HAP-1 (cell line): ENCODE measurements at regions not wholly inside any gene's neighbourhood (a gene's known extent, or its start where the extent isn't known, plus 50 kb on each side); places are given as distances from the start of the nearest gene placed in this dataset.
A peak's percentile ranks its signal among the peaks of the same experiment; 100 is the strongest.

Source experiments
- DNase-seq, 2 experiments: peaks; one replicate each; pipeline ENCODE4 v3.0.0-alpha.2; 2016 to 2020; ENCODE audit warnings: low spot score in 2 of 2
- H3K27me3 ChIP-seq: fragments of 250-450 bp; sonication (Bioruptor Pico); 2 replicates; pipeline ENCODE4 v1.5.1; 2020; ENCODE audit warnings: low read depth, mild to moderate bottlenecking, moderate library complexity
- H3K36me3 ChIP-seq: fragments of 250-450 bp; sonication (Bioruptor Pico); replicated peaks from 2 replicates; pipeline ENCODE4 v1.5.1; 2020; ENCODE audit warnings: mild to moderate bottlenecking
- H3K4me1 ChIP-seq: fragments of 250-450 bp; sonication (Bioruptor Pico); 2 replicates; pipeline ENCODE4 v1.5.1; 2020; ENCODE audit warnings: mild to moderate bottlenecking
- H3K4me3 ChIP-seq: fragments of 250-450 bp; sonication (Bioruptor Pico); 2 replicates; pipeline ENCODE4 v1.5.1; 2020; ENCODE audit warnings: mild to moderate bottlenecking, moderate library complexity
- H3K9me3 ChIP-seq: fragments of 250-450 bp; sonication (Bioruptor Pico); 2 replicates; pipeline ENCODE4 v1.5.1; 2020; ENCODE audit warnings: mild to moderate bottlenecking, moderate library complexity
- in situ Hi-C: fragments of 300-500 bp; cut with MboI; formaldehyde crosslinking; loops from 3 replicates; pipeline ENCODE4 v1.14.3; 2020; ENCODE audit warnings: low sequenced_read_pairs, inconsistent platforms, mixed read lengths

GRCh38 chr5:92916036-92916435 is 665.0 kb downstream of the NR2F1-AS1 start:
- Histone ChIP-seq H3K4me1 (no peaks in the 10 kb centered on the region), H3K36me3 (no peaks in the 10 kb centered on the region), H3K27me3 (no peaks in the 10 kb centered on the region), H3K9me3 (no peaks in the 10 kb centered on the region), H3K4me3 (no peak overlapping the region)
- DNase-seq: no peak
- in situ Hi-C loops: no loop called here

- no peaks in the 10 kb centered on the region for H3K9me3 ChIP-seq
- no peak overlapping the region for H3K4me3 ChIP-seq
- no peaks in the 10 kb centered on the region for H3K27me3 ChIP-seq
- no peaks in the 10 kb centered on the region for H3K4me1 ChIP-seq
- no peak for DNase-seq
- H3K36me3 ChIP-seq: no peaks in the 10 kb centered on the region
- in situ Hi-C loops: no loop called here
Measured at GRCh38 chr5:92912283-92912682, 668.7 kb downstream of the NR2F1-AS1 start.

GRCh38 chr5:92911851-92912250 is 669.2 kb downstream of the NR2F1-AS1 start:
- in situ Hi-C loops: no loop called here
- Histone ChIP-seq H3K4me3 (no peak overlapping the region), H3K27me3 (no peaks in the 10 kb centered on the region), H3K36me3 (no peaks in the 10 kb centered on the region), H3K9me3 (no peaks in the 10 kb centered on the region), H3K4me1 (no peaks in the 10 kb centered on the region)
- no peak for DNase-seq

DNA sequence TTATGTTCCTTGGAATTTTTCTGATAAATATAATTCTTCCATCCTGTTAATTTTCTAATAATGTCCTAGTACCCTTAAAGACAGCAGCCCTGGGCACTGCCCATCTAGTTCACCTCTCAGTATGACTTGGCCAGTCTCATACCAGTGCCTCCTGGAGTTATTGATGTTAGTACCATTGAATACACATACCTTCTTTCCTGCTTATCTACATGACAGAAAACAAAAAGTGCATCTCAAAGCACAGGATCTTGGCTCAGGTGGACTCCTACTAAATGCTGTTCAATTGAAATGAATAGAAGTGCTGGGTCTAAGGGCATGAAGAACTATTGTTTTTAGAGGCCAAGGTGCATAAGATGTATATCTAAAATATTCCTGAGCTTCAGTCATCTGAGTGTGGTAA is 669.7 kb downstream of the NR2F1-AS1 start:
- Histone ChIP-seq H3K36me3 (no peaks in the 10 kb centered on the region), H3K4me1 (no peaks in the 10 kb centered on the region), H3K4me3 (no peak overlapping the region), H3K27me3 (no peaks in the 10 kb centered on the region), H3K9me3 (no peaks in the 10 kb centered on the region)
- in situ Hi-C loops: no loop called here
- DNase-seq: no peak

DNA sequence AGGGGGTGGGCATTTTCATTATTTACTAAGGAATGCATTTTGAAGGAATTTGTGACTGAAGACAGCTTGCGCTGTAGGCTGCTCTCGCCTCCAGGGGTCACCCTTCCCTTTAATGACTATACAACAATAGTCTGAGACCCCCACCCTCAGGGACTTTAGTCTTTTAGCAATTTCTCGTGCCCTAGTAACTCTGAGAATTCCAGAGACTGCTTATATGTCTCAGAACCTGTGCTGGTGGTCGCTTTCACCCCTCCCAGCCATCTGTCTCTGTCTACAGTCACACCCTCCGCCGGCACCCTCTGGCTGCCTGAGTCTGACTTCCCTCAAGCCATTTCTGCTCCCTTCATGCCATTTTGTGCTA is 671.4 kb downstream of the NR2F1-AS1 start:
- H3K36me3 ChIP-seq: no peaks in the 10 kb centered on the region
- H3K27me3 ChIP-seq: no peaks in the 10 kb centered on the region
- in situ Hi-C loops: no loop called here
- H3K4me1 ChIP-seq: no peaks in the 10 kb centered on the region
- H3K9me3 ChIP-seq: no peaks in the 10 kb centered on the region
- no peak overlapping the region for H3K4me3 ChIP-seq
- peak; percentile 38 to 67 for DNase-seq

DNA sequence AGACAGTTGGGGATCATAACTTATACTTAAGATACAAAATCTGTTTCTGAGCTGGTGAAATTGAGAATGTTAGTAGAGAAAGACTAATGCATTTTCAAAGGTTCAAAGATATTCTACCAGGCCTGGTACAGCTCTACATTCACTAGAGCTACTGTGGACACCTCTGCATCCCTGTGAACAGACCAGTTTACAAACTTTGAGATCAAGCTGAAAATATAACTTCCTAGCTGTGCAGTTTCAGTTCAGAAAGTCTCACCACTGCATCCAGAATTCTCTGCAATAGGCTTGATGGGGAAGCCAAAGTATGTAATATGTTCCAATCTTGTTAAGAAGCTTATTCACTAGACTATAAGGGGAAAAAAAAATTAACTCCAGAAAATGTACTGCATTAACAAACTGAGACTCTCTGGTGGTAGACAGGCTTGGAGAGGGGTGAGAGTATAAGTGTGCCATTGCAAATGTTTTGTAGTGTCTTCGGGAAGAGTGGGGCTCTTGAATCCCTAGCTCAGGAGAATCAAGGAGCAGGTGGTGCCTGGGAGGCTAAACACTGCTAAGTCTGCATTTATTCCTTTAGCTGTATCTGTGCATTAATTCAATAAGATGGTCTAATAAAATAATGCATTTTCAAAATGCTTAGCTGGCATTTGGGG is 671.9 kb downstream of the NR2F1-AS1 start:
- Histone ChIP-seq H3K4me3 (no peak overlapping the region), H3K9me3 (no peaks in the 10 kb centered on the region), H3K36me3 (no peaks in the 10 kb centered on the region), H3K4me1 (no peaks in the 10 kb centered on the region), H3K27me3 (no peaks in the 10 kb centered on the region)
- in situ Hi-C loops: no loop called here
- DNase-seq: no peak

DNA sequence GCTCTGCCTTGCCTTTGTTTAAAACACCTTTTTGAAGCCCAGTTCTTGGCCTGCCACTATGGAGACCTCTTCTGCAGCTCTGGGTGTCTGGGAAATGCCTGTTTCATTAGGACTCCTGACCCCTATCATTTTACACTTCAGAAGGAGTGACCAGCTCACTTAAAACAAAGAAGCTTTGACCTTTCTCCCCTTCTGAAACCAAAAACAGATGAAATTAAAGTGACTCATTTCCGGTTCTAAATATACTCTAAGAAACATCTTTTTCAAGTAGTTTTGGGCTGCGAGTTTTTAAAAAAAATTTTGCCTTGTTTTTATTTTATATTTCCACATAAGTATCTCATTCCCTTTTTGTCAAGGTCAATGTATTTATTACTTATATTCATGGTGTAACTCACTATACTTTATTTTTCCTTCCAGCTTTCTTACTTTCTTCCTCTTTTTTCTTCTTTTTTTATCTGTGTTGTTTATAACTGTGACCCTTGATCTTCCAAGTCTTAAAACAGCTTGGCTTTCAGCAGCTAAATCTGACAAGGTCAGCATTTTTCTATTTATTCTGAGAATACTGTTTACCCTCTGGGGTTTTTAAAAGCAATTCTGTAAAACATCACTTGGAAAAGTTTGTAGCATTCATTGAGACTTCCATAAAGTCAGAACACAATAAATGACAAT is 672.9 kb downstream of the NR2F1-AS1 start:
- in situ Hi-C loops: no loop called here

DNA sequence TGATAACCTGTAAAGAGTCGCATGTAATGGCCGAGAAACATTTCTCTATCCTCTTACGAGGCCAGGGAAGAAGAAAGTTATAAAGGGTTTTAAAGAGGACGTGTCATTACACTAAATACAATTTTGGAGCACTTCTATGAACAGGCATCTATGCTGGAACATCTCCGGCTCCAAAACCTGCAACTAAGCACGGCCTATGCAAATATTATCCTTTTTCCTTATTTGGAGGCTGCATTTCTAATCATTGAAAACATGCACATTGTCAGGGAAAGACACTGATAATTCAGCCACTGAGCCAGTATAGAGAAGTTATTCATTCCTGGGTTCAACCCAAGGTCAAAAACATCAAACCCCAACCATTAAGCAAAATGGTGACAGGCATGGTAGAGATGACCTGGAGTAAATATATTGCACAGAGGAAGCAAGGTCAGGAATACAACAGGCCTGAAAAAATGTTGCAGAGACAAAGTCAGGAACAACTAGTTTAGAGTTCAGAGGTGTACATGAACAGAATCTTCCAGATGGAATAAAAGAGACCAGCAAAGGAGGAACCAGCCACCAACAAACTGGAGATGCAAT is 674.1 kb downstream of the NR2F1-AS1 start:
- in situ Hi-C loops: no loop called here
- Histone ChIP-seq H3K4me1 (no peaks in the 10 kb centered on the region), H3K9me3 (no peaks in the 10 kb centered on the region), H3K4me3 (no peak overlapping the region), H3K27me3 (no peaks in the 10 kb centered on the region), H3K36me3 (no peaks in the 10 kb centered on the region)
- no peak for DNase-seq

More for the DNA sequence above, 672.9 kb downstream of the NR2F1-AS1 start:
- Histone ChIP-seq H3K9me3 (no peaks in the 10 kb centered on the region), H3K27me3 (no peaks in the 10 kb centered on the region), H3K36me3 (no peaks in the 10 kb centered on the region), H3K4me1 (no peaks in the 10 kb centered on the region), H3K4me3 (no peak overlapping the region)
- DNase-seq: no peak

- DNase-seq: no peak
- no peaks in the 10 kb centered on the region for H3K9me3 ChIP-seq
- H3K4me1 ChIP-seq: no peaks in the 10 kb centered on the region
- H3K4me3 ChIP-seq: no peak overlapping the region
- H3K36me3 ChIP-seq: no peaks in the 10 kb centered on the region
- no peaks in the 10 kb centered on the region for H3K27me3 ChIP-seq
- in situ Hi-C loops: no loop called here
Measured at GRCh38 chr5:92904021-92904420, 677.0 kb downstream of the NR2F1-AS1 start.

DNA sequence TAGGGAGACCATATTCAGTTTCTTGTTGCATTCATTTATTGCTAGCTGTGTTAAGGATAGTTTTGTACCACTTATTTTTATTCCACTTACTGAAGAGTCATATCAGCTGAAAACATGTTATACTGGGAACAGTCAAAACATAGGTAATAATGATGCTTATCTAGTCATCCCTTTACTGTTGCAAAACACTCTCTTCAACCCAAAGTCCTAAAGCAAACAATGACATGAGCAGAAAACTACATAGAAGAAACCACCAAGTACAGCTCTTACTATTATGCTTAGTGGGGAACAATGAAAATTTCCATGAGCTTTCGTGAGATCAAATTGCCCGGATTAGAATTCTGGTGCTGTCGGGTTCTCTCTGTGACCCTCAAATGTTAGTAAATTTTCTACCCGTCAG is 681.4 kb downstream of the NR2F1-AS1 start:
- H3K27me3 ChIP-seq: no peaks in the 10 kb centered on the region
- H3K9me3 ChIP-seq: no peaks in the 10 kb centered on the region
- in situ Hi-C loops: no loop called here
- H3K36me3 ChIP-seq: no peaks in the 10 kb centered on the region
- DNase-seq: no peak
- H3K4me1 ChIP-seq: no peaks in the 10 kb centered on the region
- H3K4me3 ChIP-seq: no peak overlapping the region

DNA sequence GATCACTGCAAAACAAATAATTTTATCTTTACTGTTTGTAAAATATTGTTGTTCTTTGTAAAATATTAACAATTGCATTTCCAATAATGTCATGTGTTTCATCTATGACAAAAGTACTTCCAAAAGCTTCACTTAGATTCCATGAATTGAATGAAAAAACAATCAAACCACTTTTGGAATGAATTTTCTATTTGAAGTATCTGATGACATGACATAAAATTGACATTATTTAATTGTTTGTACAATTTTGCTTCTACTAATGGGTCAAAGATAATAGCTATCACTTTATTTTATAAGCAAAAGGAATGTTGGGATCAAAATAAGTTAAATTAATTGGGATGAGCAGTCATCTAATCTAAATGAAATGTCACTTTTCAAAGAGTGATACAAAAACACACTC is 684.3 kb downstream of the NR2F1-AS1 start:
- Histone ChIP-seq H3K4me1 (no peaks in the 10 kb centered on the region), H3K36me3 (no peaks in the 10 kb centered on the region), H3K27me3 (no peaks in the 10 kb centered on the region), H3K9me3 (no peaks in the 10 kb centered on the region), H3K4me3 (no peak overlapping the region)
- DNase-seq: no peak
- in situ Hi-C loops: no loop called here

DNA sequence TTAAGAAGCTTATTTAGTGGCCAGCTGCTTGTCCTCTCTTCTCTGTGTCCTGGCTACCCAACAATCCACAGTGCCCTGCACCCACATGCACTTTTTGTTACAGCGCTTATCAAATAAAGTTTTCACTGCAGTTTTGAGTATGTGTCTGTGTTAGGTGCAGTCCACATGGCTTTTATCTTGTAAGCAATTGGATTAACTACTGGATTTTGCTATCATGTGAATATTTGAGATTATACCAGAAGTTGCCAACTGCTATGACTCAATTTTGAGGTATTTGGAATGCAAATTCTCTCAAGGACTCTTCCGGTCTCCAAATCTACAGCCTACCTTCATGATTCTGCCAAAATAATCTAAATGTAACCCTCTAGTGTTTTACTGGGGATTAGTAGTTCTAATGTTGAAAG is 690.2 kb downstream of the NR2F1-AS1 start:
- DNase-seq: no peak
- Histone ChIP-seq H3K4me1 (no peaks in the 10 kb centered on the region), H3K9me3 (no peaks in the 10 kb centered on the region), H3K27me3 (no peaks in the 10 kb centered on the region), H3K36me3 (no peaks in the 10 kb centered on the region), H3K4me3 (no peak overlapping the region)
- in situ Hi-C loops: no loop called here

GRCh38 chr5:92889140-92889539 is 691.9 kb downstream of the NR2F1-AS1 start:
- in situ Hi-C loops: no loop called here
- H3K4me3 ChIP-seq: no peak overlapping the region
- H3K9me3 ChIP-seq: no peaks in the 10 kb centered on the region
- no peaks in the 10 kb centered on the region for H3K27me3 ChIP-seq
- H3K36me3 ChIP-seq: no peaks in the 10 kb centered on the region
- no peak for DNase-seq
- no peaks in the 10 kb centered on the region for H3K4me1 ChIP-seq

DNA sequence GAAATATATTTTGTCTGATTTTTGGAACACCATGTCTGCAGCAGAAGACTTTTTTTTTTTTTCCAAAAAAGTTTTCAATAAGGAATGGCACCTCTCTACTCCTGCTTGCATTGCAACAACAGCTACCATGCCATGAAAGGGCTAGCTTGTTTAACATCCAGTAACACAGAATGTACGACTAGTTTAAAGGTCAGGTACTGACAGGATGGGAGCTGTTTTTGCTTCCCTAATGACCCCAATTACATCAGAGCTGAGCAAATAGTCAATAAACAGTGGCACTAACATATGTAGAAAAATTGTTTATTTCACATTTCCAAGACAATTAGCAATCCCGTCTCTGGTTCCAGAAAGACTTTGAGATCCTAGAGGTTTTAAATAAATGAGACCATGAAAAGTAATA is 693.8 kb downstream of the NR2F1-AS1 start:
- in situ Hi-C loops: no loop called here
- Histone ChIP-seq H3K36me3 (no peaks in the 10 kb centered on the region), H3K4me1 (no peaks in the 10 kb centered on the region), H3K4me3 (no peak overlapping the region), H3K9me3 (no peaks in the 10 kb centered on the region), H3K27me3 (no peaks in the 10 kb centered on the region)
- no peak for DNase-seq
